PC-3 (cell line): ENCODE measurements at regions not wholly inside any gene's neighbourhood (a gene's known extent, or its start where the extent isn't known, plus 50 kb on each side); places are given as distances from the start of the nearest gene placed in this dataset.

Experiments
- CTCF ChIP-seq: fragments of 300-600 bp; sonication (generic); conservative IDR thresholded peaks from 2 replicates; pipeline ENCODE4 v1.5.1; 2017; ENCODE audit warnings: antibody characterized with exemption, low read depth, mild to moderate bottlenecking, low read length
- EZH2 ChIP-seq: fragments of 300-600 bp; sonication (generic); IDR thresholded peaks from one replicate; pipeline ENCODE4 v1.6.1; 2017; ENCODE audit warnings: antibody characterized with exemption, mild to moderate bottlenecking, low read length; ENCODE audit not compliant: unreplicated experiment

- TF ChIP-seq EZH2 (no peak), CTCF (no peak)
Measured at GRCh38 chr1:188988589-188988988, 1489.1 kb downstream of the BRINP3 start.
